Astrocyte (in vitro differentiated cells and primary cell): ENCODE measurements at regions not wholly inside any gene's neighbourhood (a gene's known extent, or its start where the extent isn't known, plus 50 kb on each side); places are given as distances from the start of the nearest gene placed in this dataset.

ENCODE experiments used
- DNase-seq: peaks from one replicate; pipeline ENCODE4 v3.0.0-alpha.2; 2010; ENCODE audit warnings: low read depth
- FAIRE-seq: peaks from 2 replicates; lab custom pipeline; 2011; peaks lifted over from hg19 to GRCh38; lab: Jason Lieb, UNC
- H2AFZ ChIP-seq: 2 replicates; pipeline ENCODE4 v1.6.0; 2012; ENCODE audit warnings: low read depth, low read length, inconsistent platforms
- H3K27ac ChIP-seq: 2 replicates; pipeline ENCODE4 v1.5.1; 2011; ENCODE audit warnings: low read depth, low read length, inconsistent platforms
- H3K27me3 ChIP-seq: 2 replicates; pipeline ENCODE4 v1.6.0; 2011; ENCODE audit warnings: low read length, inconsistent platforms; ENCODE audit not compliant: insufficient read depth
- H3K36me3 ChIP-seq: 2 replicates; pipeline ENCODE4 v1.5.1; 2011; ENCODE audit warnings: low read length, inconsistent platforms; ENCODE audit not compliant: insufficient read depth
- H3K4me1 ChIP-seq: 2 replicates; pipeline ENCODE4 v1.5.1; 2011; ENCODE audit warnings: low read length, inconsistent platforms; ENCODE audit not compliant: insufficient read depth
- H3K4me2 ChIP-seq: 2 replicates; pipeline ENCODE4 v1.6.0; 2012; ENCODE audit warnings: low read length, inconsistent platforms
- H3K4me3 ChIP-seq: 2 replicates; pipeline ENCODE4 v1.5.1; 2011; ENCODE audit warnings: low read depth, mild to moderate bottlenecking, low read length, inconsistent platforms; ENCODE audit not compliant: insufficient read depth
- H3K79me2 ChIP-seq: 2 replicates; pipeline ENCODE4 v1.6.0; 2012; ENCODE audit warnings: mild to moderate bottlenecking, low read length, inconsistent platforms; ENCODE audit not compliant: insufficient read depth
- H3K9ac ChIP-seq: 2 replicates; pipeline ENCODE4 v1.6.0; 2012; ENCODE audit warnings: mild to moderate bottlenecking, low read length, inconsistent platforms
- H3K9me3 ChIP-seq: 2 replicates; pipeline ENCODE4 v1.5.1; 2012; ENCODE audit warnings: low read depth, mild to moderate bottlenecking, low read length, inconsistent platforms; ENCODE audit not compliant: insufficient read depth
- H4K20me1 ChIP-seq: 2 replicates; pipeline ENCODE4 v1.6.0; 2012; ENCODE audit warnings: low read length, inconsistent platforms; ENCODE audit not compliant: insufficient read depth
- H3K27ac Mint-ChIP-seq: one replicate; pipeline ENCODE4 v1.8.0; 2021; ENCODE audit warnings: mild to moderate bottlenecking, mixed read lengths; ENCODE audit not compliant: unreplicated experiment
- H3K27me3 Mint-ChIP-seq: one replicate; pipeline ENCODE4 v1.8.0; 2021; ENCODE audit warnings: low read depth, mixed read lengths; ENCODE audit not compliant: unreplicated experiment
- H3K36me3 Mint-ChIP-seq: one replicate; pipeline ENCODE4 v1.8.0; 2021; ENCODE audit warnings: low read depth, mixed read lengths; ENCODE audit not compliant: unreplicated experiment
- H3K4me1 Mint-ChIP-seq: one replicate; pipeline ENCODE4 v1.8.0; 2021; ENCODE audit warnings: low read depth, mixed read lengths; ENCODE audit not compliant: unreplicated experiment
- H3K4me3 Mint-ChIP-seq: one replicate; pipeline ENCODE4 v1.8.0; 2021; ENCODE audit warnings: mild to moderate bottlenecking, moderate library complexity, mixed read lengths; ENCODE audit not compliant: unreplicated experiment
- H3K9me3 Mint-ChIP-seq: one replicate; pipeline ENCODE4 v1.8.0; 2021; ENCODE audit warnings: mild to moderate bottlenecking, mixed read lengths; ENCODE audit not compliant: unreplicated experiment
- CTCF ChIP-seq: IDR thresholded peaks from 2 replicates; pipeline ENCODE4 v1.5.1; 2011; ENCODE audit warnings: low read depth, mild to moderate bottlenecking, inconsistent platforms, low read length, moderate library complexity; ENCODE audit not compliant: insufficient read depth
- EZH2 ChIP-seq: IDR thresholded peaks from 2 replicates; pipeline ENCODE4 v1.6.1; 2012; ENCODE audit warnings: mild to moderate bottlenecking, low read length, inconsistent platforms; ENCODE audit not compliant: insufficient read depth

DNA sequence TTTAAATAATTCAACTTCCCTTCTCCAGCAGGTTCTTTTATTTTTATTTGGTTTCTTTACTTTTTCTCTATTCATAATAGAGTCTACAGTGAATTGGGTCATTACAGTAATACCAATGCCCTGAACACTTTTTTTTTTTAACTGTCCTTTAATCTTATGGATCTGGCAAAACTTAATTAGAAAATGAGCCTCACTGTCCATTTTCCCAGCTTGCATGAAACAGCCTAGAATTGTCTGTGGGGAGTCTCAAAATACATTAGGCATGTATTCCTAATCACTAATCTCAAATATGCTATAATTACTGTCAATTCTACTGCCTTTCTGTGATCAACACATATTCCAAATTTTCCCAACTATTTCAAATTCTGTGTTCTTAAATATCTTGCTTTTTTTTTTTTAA is 406.8 kb downstream of the ANXA1 start:
- Mint-ChIP-seq H3K4me3 (no peak overlapping the region), H3K4me1 (no peaks in the 10 kb centered on the region), H3K9me3 (peaks cover 2% of the 10 kb centered on the region), H3K36me3 (no peaks in the 10 kb centered on the region), H3K27ac (no peak overlapping the region), H3K27me3 (no peaks in the 10 kb centered on the region)
- H3K4me1 ChIP-seq, result no peaks in the 10 kb centered on the region
- H3K27ac ChIP-seq, result no peak overlapping the region
- H3K9ac ChIP-seq, result no peak overlapping the region
- FAIRE-seq (no peak), DNase-seq (no peak)
- H3K4me2 ChIP-seq, result no peak overlapping the region
- TF ChIP-seq EZH2 (no peak), CTCF (no peak)
- no peaks in the 10 kb centered on the region for H3K36me3 ChIP-seq
- H3K4me3 ChIP-seq, result no peak overlapping the region
- H3K9me3 ChIP-seq, result no peaks in the 10 kb centered on the region
- no peaks in the 10 kb centered on the region for H3K79me2 ChIP-seq
- no peak overlapping the region for H2AFZ ChIP-seq
- H4K20me1 ChIP-seq, result no peaks in the 10 kb centered on the region
- no peaks in the 10 kb centered on the region for H3K27me3 ChIP-seq

- H3K36me3 Mint-ChIP-seq, result no peaks in the 10 kb centered on the region
Observed at GRCh38 chr9:73565026-73565425, 413.4 kb downstream of the ANXA1 start.

More at GRCh38 chr9:73565026-73565425, 413.4 kb downstream of the ANXA1 start:
- no peaks in the 10 kb centered on the region for H3K79me2 ChIP-seq
- peak overlapping the region; percentile 14 for H3K9ac ChIP-seq
- H4K20me1 ChIP-seq, result no peaks in the 10 kb centered on the region
- no peak overlapping the region for H2AFZ ChIP-seq
- H3K4me1 ChIP-seq, result peaks cover 4% of the 10 kb centered on the region
- H3K4me3 ChIP-seq, result no peak overlapping the region
- H3K4me3 Mint-ChIP-seq, result no peak overlapping the region
- FAIRE-seq (no peak), DNase-seq (peak; percentile 89)
- H3K4me1 Mint-ChIP-seq, result peaks cover 10% of the 10 kb centered on the region
- H3K27me3 Mint-ChIP-seq, result no peaks in the 10 kb centered on the region
- peak overlapping the region; percentile 36 for H3K4me2 ChIP-seq
- H3K36me3 ChIP-seq, result no peaks in the 10 kb centered on the region
- H3K9me3 Mint-ChIP-seq, result peaks cover 5% of the 10 kb centered on the region
- no peaks in the 10 kb centered on the region for H3K27me3 ChIP-seq
- H3K27ac Mint-ChIP-seq, result no peak overlapping the region
- H3K9me3 ChIP-seq, result no peaks in the 10 kb centered on the region
- peak overlapping the region; percentile 32 for H3K27ac ChIP-seq
- no peak for TF ChIP-seq EZH2
- no peak for TF ChIP-seq CTCF
